HepG2 (cell line): ENCODE measurements at regions not wholly inside any gene's neighbourhood (a gene's known extent, or its start where the extent isn't known, plus 50 kb on each side); places are given as distances from the start of the nearest gene placed in this dataset.
A peak's percentile ranks its signal among the peaks of the same experiment; 100 is the strongest.

ENCODE experiments used
- AHDC1 ChIP-seq: sonication (generic); formaldehyde crosslinking; IDR thresholded peaks from 2 replicates; pipeline ENCODE4 v1.5.1; 2020; ENCODE audit warnings: mild to moderate bottlenecking, missing genetic modification reagents, borderline replicate concordance
- MYNN ChIP-seq: sonication (generic); formaldehyde crosslinking; IDR thresholded peaks from 2 replicates; pipeline ENCODE4 v1.4.0; 2020; ENCODE audit warnings: mild to moderate bottlenecking, low read depth, missing genetic modification reagents
- MZF1 ChIP-seq: sonication (generic); formaldehyde crosslinking; IDR thresholded peaks from 2 replicates; pipeline ENCODE4 v1.8.1; 2023; ENCODE audit warnings: mild to moderate bottlenecking, missing genetic modification reagents, borderline replicate concordance
- NR2F2 ChIP-seq: IDR thresholded peaks from 2 replicates; pipeline ENCODE4 v1.6.1; 2012; ENCODE audit warnings: low read depth, inconsistent platforms, borderline replicate concordance
- PHF20 ChIP-seq: sonication (generic); formaldehyde crosslinking; IDR thresholded peaks from 2 replicates; pipeline ENCODE4 v1.5.0; 2020; ENCODE audit warnings: mild to moderate bottlenecking, missing genetic modification reagents
- PHF8 ChIP-seq: sonication (generic); formaldehyde crosslinking; IDR thresholded peaks from 2 replicates; pipeline ENCODE4 v1.5.0; 2020; ENCODE audit warnings: missing genetic modification reagents
- POLR2AphosphoS5 ChIP-seq: IDR thresholded peaks from 2 replicates; pipeline ENCODE4 v1.6.1; 2012; ENCODE audit warnings: low read depth, low read length
- RBM22 ChIP-seq: fragments of 200-400 bp; formaldehyde crosslinking; optimal IDR thresholded peaks from 2 replicates; pipeline ENCODE3; 2017; ENCODE audit warnings: mild to moderate bottlenecking, low read length, moderate library complexity
- TCF12 ChIP-seq, 2 experiments: fragments of 450-650 bp in 1 of 2; sonication (generic) in 1 of 2; formaldehyde crosslinking in 1 of 2; IDR thresholded peaks; 2 replicates each; pipeline versions ENCODE4 v1.6.1 to v1.8.0; 2017 to 2022; ENCODE audit warnings: antibody characterized with exemption in 1 of 2, mild to moderate bottlenecking in 1 of 2, missing genetic modification reagents in 1 of 2, moderate library complexity in 1 of 2
- ZNF205 ChIP-seq: IDR thresholded peaks from 2 replicates; pipeline ENCODE4 v1.6.1; 2018; ENCODE audit warnings: missing biosample characterization, missing genetic modification reagents
- ZNF414 ChIP-seq: sonication (generic); formaldehyde crosslinking; IDR thresholded peaks from 2 replicates; pipeline ENCODE4 v1.5.0; 2020; ENCODE audit warnings: missing genetic modification reagents
- TF ChIP-seq, protein P1 (sequence below): sonication (generic); formaldehyde crosslinking; IDR thresholded peaks from 2 replicates; pipeline ENCODE4; 2020; ENCODE audit warnings: missing genetic modification reagents, mild to moderate bottlenecking, borderline replicate concordance
- TF ChIP-seq, protein P2 (sequence below): IDR thresholded peaks from 2 replicates; pipeline ENCODE4 v1.4.0; 2020; ENCODE audit warnings: mild to moderate bottlenecking, missing genetic modification reagents

GRCh38 chr6:37103169-37104039 lies 66.5 kb upstream of the PIM1 start (continued):
- TF ChIP-seq, protein P1, sequence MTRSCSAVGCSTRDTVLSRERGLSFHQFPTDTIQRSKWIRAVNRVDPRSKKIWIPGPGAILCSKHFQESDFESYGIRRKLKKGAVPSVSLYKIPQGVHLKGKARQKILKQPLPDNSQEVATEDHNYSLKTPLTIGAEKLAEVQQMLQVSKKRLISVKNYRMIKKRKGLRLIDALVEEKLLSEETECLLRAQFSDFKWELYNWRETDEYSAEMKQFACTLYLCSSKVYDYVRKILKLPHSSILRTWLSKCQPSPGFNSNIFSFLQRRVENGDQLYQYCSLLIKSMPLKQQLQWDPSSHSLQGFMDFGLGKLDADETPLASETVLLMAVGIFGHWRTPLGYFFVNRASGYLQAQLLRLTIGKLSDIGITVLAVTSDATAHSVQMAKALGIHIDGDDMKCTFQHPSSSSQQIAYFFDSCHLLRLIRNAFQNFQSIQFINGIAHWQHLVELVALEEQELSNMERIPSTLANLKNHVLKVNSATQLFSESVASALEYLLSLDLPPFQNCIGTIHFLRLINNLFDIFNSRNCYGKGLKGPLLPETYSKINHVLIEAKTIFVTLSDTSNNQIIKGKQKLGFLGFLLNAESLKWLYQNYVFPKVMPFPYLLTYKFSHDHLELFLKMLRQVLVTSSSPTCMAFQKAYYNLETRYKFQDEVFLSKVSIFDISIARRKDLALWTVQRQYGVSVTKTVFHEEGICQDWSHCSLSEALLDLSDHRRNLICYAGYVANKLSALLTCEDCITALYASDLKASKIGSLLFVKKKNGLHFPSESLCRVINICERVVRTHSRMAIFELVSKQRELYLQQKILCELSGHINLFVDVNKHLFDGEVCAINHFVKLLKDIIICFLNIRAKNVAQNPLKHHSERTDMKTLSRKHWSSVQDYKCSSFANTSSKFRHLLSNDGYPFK (CRISPR knock-in tag): no peak
- peak; percentile 63; the same call in 1 of the 2 replicates for TF ChIP-seq AHDC1 (CRISPR knock-in tag)
- TF ChIP-seq ZNF205 (CRISPR knock-in tag): no peak
- TF ChIP-seq, protein P2, sequence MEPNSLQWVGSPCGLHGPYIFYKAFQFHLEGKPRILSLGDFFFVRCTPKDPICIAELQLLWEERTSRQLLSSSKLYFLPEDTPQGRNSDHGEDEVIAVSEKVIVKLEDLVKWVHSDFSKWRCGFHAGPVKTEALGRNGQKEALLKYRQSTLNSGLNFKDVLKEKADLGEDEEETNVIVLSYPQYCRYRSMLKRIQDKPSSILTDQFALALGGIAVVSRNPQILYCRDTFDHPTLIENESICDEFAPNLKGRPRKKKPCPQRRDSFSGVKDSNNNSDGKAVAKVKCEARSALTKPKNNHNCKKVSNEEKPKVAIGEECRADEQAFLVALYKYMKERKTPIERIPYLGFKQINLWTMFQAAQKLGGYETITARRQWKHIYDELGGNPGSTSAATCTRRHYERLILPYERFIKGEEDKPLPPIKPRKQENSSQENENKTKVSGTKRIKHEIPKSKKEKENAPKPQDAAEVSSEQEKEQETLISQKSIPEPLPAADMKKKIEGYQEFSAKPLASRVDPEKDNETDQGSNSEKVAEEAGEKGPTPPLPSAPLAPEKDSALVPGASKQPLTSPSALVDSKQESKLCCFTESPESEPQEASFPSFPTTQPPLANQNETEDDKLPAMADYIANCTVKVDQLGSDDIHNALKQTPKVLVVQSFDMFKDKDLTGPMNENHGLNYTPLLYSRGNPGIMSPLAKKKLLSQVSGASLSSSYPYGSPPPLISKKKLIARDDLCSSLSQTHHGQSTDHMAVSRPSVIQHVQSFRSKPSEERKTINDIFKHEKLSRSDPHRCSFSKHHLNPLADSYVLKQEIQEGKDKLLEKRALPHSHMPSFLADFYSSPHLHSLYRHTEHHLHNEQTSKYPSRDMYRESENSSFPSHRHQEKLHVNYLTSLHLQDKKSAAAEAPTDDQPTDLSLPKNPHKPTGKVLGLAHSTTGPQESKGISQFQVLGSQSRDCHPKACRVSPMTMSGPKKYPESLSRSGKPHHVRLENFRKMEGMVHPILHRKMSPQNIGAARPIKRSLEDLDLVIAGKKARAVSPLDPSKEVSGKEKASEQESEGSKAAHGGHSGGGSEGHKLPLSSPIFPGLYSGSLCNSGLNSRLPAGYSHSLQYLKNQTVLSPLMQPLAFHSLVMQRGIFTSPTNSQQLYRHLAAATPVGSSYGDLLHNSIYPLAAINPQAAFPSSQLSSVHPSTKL: peak; percentile 92
- TF ChIP-seq PHF20 (CRISPR knock-in tag): no peak
- TF ChIP-seq MZF1: no peak; the same call in 1 of the 2 replicates
- peak; percentile 81 for TF ChIP-seq ZNF414 (CRISPR knock-in tag)
- TF ChIP-seq MYNN (CRISPR knock-in tag): no peak
- peak; percentile 65 for TF ChIP-seq NR2F2
- TF ChIP-seq POLR2AphosphoS5: peak; percentile 43; the same call in 1 of the 2 replicates
- TF ChIP-seq PHF8 (CRISPR knock-in tag): no peak
- TF ChIP-seq RBM22: no peak
- TF ChIP-seq TCF12 (IDR thresholded peaks at IDR 0.05): no peak
- peak; percentile 90 for TF ChIP-seq TCF12 (CRISPR knock-in tag; IDR thresholded peaks at IDR 0.05)
